Epidermal melanocyte (primary cell): ENCODE measurements at regions not wholly inside any gene's neighbourhood (a gene's known extent, or its start where the extent isn't known, plus 50 kb on each side); places are given as distances from the start of the nearest gene placed in this dataset.
"Not testable (repeated sequence)": the region's sequence is repeated elsewhere in the genome, so short reads cannot be mapped to it uniquely, and the experiment has no call there.

ENCODE experiments used
- DNase-seq: peaks from one replicate; pipeline ENCODE4 v3.0.0; 2011; ENCODE audit warnings: low spot score; ENCODE audit not compliant: insufficient read length

DNA sequence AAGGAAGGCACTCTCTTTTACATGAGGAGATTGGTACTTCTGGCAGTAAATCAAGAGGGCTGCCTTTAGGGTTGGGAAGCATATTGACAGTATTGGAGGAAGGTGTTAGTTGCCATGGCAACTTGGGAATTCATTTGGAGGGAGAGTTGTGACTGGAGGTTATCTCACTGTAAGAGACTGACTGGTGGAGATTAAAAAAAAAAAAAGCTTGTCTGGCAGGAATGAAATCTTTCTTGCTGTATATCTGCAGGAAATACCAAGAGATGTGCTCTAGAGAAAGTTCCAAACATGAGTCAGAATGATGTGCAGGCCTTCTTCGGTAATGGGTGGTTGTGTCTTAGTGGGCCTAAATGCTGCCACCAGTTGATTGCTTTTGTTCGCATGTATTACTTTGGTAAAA lies 59.8 kb upstream of the FAM72C start:
- not testable (repeated sequence) for DNase-seq

DNA sequence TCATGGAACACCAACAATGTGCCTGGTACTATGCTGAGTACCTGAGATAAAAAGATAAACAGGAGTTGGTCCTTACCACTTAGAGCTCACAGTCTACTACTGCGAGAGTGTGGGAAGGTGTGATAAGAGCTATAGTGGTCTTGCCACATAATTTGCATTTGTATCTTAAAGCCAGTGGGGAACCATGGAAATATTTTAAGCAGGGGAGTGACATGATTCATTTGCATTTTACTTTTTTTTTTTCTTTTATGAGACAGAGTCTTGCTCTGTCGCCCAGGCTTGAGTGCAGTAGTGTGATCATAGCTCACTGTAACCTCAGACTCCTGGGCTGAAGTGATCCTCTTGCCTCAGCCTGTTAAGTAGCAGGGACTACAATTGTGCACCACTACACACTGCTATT lies 54.2 kb upstream of the FAM72C start:
- DNase-seq, result not testable (repeated sequence)

GRCh38 chr1:144021690-144022384 lies 50.1 kb upstream of the FAM72C start:
- not testable (repeated sequence) for DNase-seq
